GM19043 (cell line): ENCODE measurements at regions not wholly inside any gene's neighbourhood (a gene's known extent, or its start where the extent isn't known, plus 50 kb on each side); places are given as distances from the start of the nearest gene placed in this dataset.
"Not testable (repeated sequence)": the region's sequence is repeated elsewhere in the genome, so short reads cannot be mapped to it uniquely, and the experiment has no call there.

Source experiments
- ATAC-seq: cut with Tn5 transposase; IDR thresholded peaks from one replicate; pipeline ENCODE4 v1.9.1; 2021; ENCODE audit warnings: low read depth; ENCODE audit not compliant: unreplicated experiment

GRCh38 chr4:170497112-170497511 lies 407.4 kb upstream of the AADAT start:
- peak; percentile 39 for ATAC-seq

- no peak for ATAC-seq
Measured at GRCh38 chr4:170491981-170492380, 402.2 kb upstream of the AADAT start.

GRCh38 chr4:170476351-170476750 lies 386.6 kb upstream of the AADAT start:
- no peak for ATAC-seq

DNA sequence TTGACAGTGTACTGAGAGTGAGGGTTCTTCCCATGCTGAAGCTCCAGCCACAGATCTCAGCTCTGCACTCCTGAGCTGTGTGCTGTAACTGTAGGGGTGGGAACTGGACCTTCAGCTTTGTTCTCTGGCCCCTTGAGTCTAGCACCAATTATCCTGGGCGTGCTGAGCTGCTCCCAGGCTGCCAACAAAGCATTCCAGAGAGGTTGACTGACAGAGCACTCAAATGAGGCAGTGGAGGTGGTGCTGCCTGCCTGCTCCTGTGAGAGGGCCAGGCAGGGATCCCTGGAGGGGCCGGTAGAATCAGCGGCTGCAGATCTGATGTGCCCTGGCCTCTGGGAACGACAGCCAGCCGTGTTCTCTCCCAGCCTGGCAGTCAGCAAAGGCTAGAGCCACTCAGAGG lies 375.7 kb upstream of the AADAT start:
- ATAC-seq, result no peak

GRCh38 chr4:170464614-170465197 lies 374.9 kb upstream of the AADAT start:
- ATAC-seq, result no peak

- no peak for ATAC-seq
Measured at GRCh38 chr4:170446782-170447181, 357.0 kb upstream of the AADAT start.

GRCh38 chr4:170441146-170441545 lies 351.4 kb upstream of the AADAT start:
- ATAC-seq, result not testable (repeated sequence)

- no peak for ATAC-seq
Measured at GRCh38 chr4:170428929-170429328, 339.2 kb upstream of the AADAT start.

GRCh38 chr4:170425521-170426143 lies 335.9 kb upstream of the AADAT start:
- ATAC-seq, result no peak

DNA sequence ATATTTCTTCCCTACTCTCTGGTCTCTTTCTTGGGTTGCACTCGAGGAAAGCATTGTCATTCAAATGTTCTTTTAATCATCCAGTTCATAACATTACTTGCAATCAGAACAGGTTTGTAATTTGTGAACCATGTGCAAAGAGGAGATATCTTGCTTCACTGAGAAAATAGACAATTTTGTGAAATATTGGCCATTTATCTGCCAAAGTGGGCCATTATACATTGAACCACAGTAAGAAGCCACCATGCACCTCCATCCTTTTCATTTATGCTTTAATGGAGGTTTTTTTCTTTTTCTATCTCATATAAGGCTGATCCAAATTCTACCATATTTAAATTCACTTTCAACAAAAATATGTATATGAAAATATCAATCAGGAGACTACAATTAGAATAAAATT lies 335.3 kb upstream of the AADAT start:
- ATAC-seq, result no peak

GRCh38 chr4:170423137-170423536 lies 333.4 kb upstream of the AADAT start:
- no peak for ATAC-seq

DNA sequence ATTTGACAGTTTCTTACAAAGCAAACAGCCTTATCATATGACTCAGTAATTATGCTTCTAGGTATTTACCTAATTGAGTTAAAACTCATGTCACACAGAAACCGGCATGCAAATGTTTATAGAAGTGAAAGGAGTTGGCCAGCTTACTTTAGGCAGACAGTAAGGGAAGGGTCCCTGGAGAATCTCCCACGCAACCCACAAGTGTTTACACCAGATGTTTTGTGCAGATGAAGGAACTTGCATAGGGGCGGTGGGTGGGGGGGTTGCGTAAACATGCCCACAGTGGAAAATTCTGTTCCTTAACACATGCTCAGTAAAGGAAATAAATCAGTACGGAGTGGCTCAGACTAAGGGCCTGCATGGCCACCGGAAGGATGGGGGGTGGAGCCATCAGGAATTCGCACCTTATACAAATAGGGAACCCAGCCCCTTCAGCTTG lies 330.5 kb upstream of the AADAT start:
- peak; percentile 77 for ATAC-seq

GRCh38 chr4:170414961-170415360 lies 325.2 kb upstream of the AADAT start:
- ATAC-seq, result no peak

GRCh38 chr4:170414360-170414759 lies 324.6 kb upstream of the AADAT start:
- ATAC-seq, result no peak

DNA sequence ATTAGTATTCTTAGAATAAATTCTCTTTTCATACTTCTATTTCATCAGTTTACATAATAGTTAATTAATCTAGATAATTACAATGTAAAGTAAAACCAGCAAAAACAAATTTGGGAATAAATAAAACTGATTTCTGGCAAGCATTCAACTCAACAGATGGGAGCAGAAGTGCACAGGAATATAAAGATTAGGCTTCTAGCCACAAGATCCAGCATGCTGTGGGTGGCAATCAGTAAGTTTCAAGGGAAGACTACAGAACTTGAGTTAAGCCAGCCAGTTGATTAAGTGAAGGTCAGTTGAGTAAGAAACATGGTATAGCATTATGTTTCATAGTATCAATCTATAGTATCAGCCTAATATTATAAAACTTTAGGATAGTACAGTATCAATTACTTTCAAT lies 324.2 kb upstream of the AADAT start:
- no peak for ATAC-seq

GRCh38 chr4:170400361-170400760 lies 310.6 kb upstream of the AADAT start:
- no peak for ATAC-seq

DNA sequence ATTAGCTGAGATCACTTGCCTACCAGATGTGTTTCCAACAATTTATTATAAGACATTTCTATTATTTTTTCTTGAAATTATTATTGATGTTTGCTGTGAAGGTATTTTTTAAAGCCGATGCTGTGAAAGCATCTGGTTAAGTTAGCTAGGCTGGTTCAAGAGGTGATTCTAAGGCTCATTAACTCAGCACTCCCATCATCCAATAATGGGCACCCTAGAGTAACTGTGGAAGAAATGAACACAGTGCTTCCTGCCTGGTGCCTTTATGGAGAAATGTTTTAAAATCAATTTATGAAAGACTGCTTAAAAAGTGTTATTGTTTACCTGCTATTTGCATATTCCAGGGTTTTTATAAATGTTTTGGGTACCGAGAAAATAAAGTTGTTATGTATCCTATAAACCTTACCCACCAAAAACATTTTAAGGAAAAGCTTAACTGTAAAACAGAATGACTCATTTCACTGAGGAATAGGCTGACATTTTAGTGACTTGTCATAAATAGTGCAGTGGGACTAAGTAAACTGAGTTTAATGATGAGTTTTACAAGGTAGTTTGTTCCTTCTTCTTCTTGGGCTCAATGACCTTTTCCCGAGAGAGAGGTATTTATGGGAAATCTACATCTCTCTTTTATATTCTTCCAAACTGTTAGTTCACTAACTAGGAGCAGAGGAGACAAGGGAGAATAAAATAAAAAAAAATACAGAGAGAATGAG lies 310.0 kb upstream of the AADAT start:
- ATAC-seq, result no peak

GRCh38 chr4:170398218-170398617 lies 308.5 kb upstream of the AADAT start:
- no peak for ATAC-seq

DNA sequence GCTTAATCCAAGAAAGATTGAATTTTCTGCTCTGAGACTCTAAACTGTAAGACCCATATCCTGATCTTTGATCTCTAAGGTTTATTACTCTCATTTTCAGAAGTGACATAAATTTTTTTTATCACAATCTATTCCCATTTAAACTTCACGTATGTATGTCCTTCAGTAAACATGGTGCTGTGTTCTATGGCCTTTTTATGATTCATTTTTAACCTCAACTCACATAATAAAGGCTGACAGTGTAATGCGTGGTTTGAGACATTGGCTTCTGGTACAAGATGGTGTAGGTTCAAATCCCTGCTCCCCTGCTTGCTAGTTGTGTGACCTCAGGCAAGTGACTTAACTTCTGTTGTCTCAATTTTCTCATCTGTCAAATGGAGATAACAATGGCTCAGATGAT lies 306.0 kb upstream of the AADAT start:
- ATAC-seq, result no peak

- ATAC-seq, result no peak
Measured at GRCh38 chr4:170391066-170391740, 301.4 kb upstream of the AADAT start.

DNA sequence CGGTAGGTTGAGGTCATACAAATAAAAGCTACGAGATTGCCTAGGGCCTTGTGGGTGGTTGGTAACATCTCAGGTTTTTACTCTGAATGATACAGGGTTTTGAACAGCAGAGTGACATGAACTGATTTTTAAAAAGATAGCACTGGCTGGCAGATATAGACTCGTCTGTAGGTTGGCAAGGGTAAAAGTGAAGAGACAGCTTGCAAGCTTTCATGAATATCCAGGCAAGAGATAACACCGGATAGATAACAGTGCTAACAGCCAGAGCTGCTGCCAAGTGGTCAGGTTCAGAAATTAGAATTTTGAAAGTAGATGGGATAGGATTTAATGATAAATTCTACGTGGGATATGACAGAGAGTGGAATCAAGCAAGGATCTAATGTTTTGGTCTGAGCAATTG lies 299.7 kb upstream of the AADAT start:
- ATAC-seq, result no peak
